GM13977 (cell line): ENCODE measurements at regions not wholly inside any gene's neighbourhood (a gene's known extent, or its start where the extent isn't known, plus 50 kb on each side); places are given as distances from the start of the nearest gene placed in this dataset.
"Not testable (repeated sequence)": the region's sequence is repeated elsewhere in the genome, so short reads cannot be mapped to it uniquely, and the experiment has no call there.

Source experiments
- DNase-seq: peaks from one replicate; pipeline ENCODE4 v3.0.0; 2012; ENCODE audit warnings: low spot score
- CTCF ChIP-seq: IDR thresholded peaks from 2 replicates; pipeline ENCODE4 v1.5.1; 2012; ENCODE audit warnings: mild to moderate bottlenecking, control low read depth; ENCODE audit not compliant: insufficient read depth; ENCODE audit errors: extremely low read depth, missing control alignments
- in situ Hi-C: fragments of 300-500 bp; cut with MboI; formaldehyde crosslinking; loops from one replicate; pipeline ENCODE4 v1.12.0; 2022; ENCODE audit warnings: low sequenced_read_pairs, low pct_unique_long_range_greater_than_20kb, mixed read lengths, inconsistent platforms; ENCODE audit not compliant: unreplicated experiment

- TF ChIP-seq CTCF: no peak
- DNase-seq: no peak
- in situ Hi-C loops: no loop called here
Measured at GRCh38 chr9:22643541-22643940, 196.9 kb downstream of the DMRTA1 start.

- no peak for DNase-seq
- in situ Hi-C loops: no loop called here
- TF ChIP-seq CTCF: no peak
Measured at GRCh38 chr9:22645893-22646292, 199.3 kb downstream of the DMRTA1 start.

DNA sequence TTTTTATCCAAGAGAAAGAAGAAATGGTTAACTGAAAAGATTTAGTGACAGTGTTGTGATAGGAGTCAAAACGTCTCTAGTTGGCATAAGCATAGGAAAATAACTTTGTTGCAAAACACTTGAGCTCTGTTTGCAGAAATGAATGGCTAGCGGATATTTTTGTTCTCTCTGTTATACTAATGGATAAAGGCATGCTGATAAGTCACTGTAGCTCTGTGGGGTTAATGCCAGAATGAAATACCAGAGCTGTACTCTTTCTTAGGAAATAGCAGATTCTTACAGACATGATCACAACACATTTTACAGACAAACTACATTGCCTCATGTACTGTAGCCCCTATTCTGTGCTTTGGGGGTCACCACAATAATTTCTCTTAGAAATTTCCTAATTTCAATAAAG, 202.8 kb downstream of the DMRTA1 start:
- in situ Hi-C loops: no loop called here
- no peak for TF ChIP-seq CTCF
- DNase-seq: no peak

DNA sequence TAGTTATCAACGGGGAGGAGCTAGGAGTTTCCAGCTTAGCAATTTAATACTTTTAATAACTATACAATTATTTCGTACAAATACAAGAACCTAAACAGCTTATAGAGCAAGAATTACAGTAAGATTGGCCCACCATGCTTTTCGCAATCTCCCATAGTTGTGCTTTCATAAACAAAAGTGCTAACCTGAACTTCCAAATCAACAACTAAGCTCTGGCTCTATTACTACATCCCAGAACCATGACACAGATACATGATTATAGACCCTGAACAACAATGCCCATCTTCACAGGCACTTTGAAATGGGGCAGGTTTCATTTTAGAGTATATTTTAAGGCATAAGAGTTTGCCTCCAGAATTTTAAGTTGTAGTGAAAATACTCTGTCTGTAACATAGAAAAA, 203.5 kb downstream of the DMRTA1 start:
- in situ Hi-C loops: no loop called here

DNA sequence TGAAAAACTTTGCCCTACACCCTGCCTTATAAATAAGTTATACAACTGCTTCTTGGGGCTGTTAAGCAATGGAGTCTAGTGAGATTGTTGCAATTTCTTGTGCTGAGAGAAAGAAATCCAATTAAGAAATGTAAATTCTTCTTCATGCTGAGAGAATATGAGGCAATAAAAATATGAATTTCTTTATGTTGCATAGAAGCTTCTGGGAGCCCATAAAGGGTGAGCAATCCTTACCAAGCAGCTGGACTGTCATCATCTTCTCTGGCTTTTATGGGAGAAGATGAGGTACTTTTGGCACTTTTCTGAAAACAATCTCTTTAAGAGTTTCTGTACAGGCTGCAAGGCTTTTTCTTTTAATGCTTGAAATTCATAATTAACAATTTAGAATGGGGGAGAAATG, 204.3 kb downstream of the DMRTA1 start:
- in situ Hi-C loops: no loop called here
- TF ChIP-seq CTCF: no peak
- DNase-seq: no peak

More for the DNA sequence above, 203.5 kb downstream of the DMRTA1 start:
- TF ChIP-seq CTCF: no peak
- no peak for DNase-seq

DNA sequence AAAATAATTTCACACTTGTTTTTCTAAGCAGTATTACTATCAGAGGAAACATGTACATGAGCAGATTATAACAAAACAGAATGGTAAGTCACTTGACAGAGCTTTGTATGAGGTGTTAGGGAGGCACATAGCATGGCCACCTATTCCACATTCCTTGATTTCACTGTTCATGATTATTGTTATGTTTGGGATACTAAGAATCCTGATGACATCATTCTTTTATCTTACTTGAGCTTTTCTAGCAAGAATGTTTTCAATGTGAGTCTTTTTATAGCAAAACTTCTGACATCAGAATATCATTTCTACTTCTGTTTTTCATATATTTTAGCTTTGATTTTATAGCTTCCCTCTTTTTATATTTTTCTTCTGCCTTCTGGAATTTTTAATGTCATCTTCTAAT, 208.2 kb downstream of the DMRTA1 start:
- TF ChIP-seq CTCF: no peak
- in situ Hi-C loops: no loop called here
- DNase-seq: no peak

GRCh38 chr9:22657713-22658112, 211.1 kb downstream of the DMRTA1 start:
- in situ Hi-C loops: no loop called here
- no peak for DNase-seq
- TF ChIP-seq CTCF: no peak

- in situ Hi-C loops, DNase-seq: not testable (repeated sequence)
Measured at GRCh38 chr9:22658484-22658883, 211.9 kb downstream of the DMRTA1 start.
